Epithelial cell of proximal tubule (primary cell): ENCODE measurements at regions not wholly inside any gene's neighbourhood (a gene's known extent, or its start where the extent isn't known, plus 50 kb on each side); places are given as distances from the start of the nearest gene placed in this dataset.

Experiments used
- DNase-seq: peaks from one replicate; pipeline ENCODE4 v3.0.0-alpha.2; 2011; ENCODE audit warnings: low read depth
- H3K4me3 ChIP-seq: 2 replicates; pipeline ENCODE4 v1.5.1; 2011; ENCODE audit warnings: low read depth, mild to moderate bottlenecking, low read length
- TF ChIP-seq, protein P1 (sequence below): conservative IDR thresholded peaks from 2 replicates; pipeline ENCODE4 v1.5.1; 2012; ENCODE audit warnings: low read depth, mild to moderate bottlenecking, low read length

GRCh38 chr21:21714426-21714825, 716.2 kb downstream of the NCAM2 start:
- TF ChIP-seq, protein P1, sequence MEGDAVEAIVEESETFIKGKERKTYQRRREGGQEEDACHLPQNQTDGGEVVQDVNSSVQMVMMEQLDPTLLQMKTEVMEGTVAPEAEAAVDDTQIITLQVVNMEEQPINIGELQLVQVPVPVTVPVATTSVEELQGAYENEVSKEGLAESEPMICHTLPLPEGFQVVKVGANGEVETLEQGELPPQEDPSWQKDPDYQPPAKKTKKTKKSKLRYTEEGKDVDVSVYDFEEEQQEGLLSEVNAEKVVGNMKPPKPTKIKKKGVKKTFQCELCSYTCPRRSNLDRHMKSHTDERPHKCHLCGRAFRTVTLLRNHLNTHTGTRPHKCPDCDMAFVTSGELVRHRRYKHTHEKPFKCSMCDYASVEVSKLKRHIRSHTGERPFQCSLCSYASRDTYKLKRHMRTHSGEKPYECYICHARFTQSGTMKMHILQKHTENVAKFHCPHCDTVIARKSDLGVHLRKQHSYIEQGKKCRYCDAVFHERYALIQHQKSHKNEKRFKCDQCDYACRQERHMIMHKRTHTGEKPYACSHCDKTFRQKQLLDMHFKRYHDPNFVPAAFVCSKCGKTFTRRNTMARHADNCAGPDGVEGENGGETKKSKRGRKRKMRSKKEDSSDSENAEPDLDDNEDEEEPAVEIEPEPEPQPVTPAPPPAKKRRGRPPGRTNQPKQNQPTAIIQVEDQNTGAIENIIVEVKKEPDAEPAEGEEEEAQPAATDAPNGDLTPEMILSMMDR = no peak
- no peak overlapping the region for H3K4me3 ChIP-seq
- no peak for DNase-seq

DNA sequence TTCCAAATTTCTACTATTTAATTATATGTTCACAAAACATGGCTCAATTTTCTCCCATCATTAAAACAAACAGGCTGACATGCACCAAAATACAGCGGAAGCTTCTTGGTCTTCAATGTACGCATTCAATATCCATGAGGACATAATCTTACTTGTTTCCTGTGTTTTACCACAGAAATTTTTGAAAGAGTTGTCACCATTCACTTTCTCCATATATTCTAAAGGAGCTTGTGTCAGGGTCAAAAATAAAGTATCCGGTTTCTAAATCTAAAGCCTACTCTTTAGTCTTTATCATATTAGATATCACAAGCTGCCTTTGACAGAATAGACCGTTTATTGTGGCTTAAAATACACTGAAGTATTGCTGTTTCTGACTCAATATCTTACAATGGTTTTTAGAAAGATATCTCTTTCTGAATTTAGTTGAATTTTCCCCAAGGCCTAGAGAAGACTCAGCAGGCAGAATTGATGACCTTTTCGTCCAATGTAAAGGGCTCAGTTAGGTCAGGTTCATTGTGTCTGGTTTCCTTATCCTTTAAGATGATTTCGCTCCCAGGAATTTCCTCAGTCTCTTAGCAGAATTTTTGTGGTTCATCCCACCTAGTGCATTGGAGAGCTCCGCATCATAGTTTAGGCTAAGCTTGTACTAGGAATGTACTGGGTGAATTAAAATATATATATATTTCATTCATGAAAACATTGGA, 717.2 kb downstream of the NCAM2 start:
- no peak for DNase-seq
- no peak overlapping the region for H3K4me3 ChIP-seq
- TF ChIP-seq, protein P1 = no peak

GRCh38 chr21:21722731-21723130, 724.5 kb downstream of the NCAM2 start:
- TF ChIP-seq, protein P1 = no peak
- H3K4me3 ChIP-seq = no peak overlapping the region
- DNase-seq = no peak

- no peak overlapping the region for H3K4me3 ChIP-seq
- DNase-seq = no peak
These were observed 732.3 kb downstream of the NCAM2 start for GRCh38 chr21:21730512-21730911.

GRCh38 chr21:21731626-21732025, 733.4 kb downstream of the NCAM2 start:
- H3K4me3 ChIP-seq = no peak overlapping the region
- no peak for DNase-seq
- TF ChIP-seq, protein P1 = no peak

More at GRCh38 chr21:21730512-21730911, 732.3 kb downstream of the NCAM2 start:
- TF ChIP-seq, protein P1 = no peak

DNA sequence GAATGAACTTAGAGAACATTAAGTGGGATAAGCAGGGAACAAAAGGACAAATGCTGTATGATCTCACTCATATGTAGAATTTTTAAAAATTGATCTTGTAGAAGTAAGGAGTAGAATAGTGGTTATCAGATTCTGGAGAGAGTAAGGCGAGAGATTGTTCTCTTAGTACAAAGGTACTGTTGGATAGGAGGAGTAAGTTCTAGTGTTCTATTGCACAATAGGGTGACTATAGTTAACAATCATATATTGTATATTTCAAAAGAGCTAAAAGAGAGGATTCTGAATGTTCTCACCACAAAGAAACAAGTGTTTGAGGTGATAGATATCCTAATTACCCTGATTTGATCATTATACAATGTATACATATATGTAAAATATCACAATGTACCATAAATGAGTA, 735.9 kb downstream of the NCAM2 start:
- DNase-seq = no peak
- no peak overlapping the region for H3K4me3 ChIP-seq
- TF ChIP-seq, protein P1 = no peak

GRCh38 chr21:21737186-21737585, 739.0 kb downstream of the NCAM2 start:
- TF ChIP-seq, protein P1 = no peak
- no peak overlapping the region for H3K4me3 ChIP-seq
- DNase-seq = no peak
